Inflammatory macrophage (primary cell): ENCODE measurements at regions not wholly inside any gene's neighbourhood (a gene's known extent, or its start where the extent isn't known, plus 50 kb on each side); places are given as distances from the start of the nearest gene placed in this dataset.

Experiments
- DNase-seq, 2 donors: peaks; one replicate each; pipeline ENCODE4 v3.0.0-alpha.2; 2020 to 2022

DNA sequence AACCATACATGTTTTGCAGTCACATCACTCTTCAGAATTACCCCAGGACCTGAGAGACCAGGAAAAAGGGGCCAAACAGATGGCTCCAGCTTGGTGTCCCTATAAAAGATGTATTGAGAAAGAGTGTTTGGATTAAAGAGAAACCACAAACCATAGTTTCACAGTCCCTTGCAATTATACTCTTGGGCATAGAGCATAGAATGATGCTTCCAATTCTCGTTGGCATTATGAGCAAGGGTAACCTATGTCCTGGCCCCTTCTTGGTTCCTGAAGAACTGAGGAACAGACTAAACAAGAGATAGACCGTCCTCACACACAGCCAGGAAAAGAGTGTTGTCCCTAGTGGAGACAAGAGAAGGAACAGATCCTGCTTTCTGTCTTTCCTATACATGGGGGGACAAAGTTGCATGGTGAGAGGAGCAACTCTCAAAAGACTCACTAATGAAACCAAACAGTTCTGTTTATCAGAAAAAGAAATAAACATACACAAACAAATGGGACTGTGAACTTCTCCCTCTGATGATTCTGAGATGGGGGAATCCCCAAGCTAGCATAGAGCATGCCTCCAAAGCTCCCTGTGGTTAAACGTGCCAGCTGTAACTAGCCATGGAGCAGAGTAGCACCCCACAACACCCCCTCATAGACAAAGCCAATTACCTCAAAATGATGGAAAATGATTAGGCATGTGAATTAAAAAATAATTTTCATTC, 908.6 kb downstream of the NTRK3 start:
- no peak for DNase-seq

- no peak for DNase-seq
Observed at GRCh38 chr15:87345961-87346360, 910.6 kb downstream of the NTRK3 start.

GRCh38 chr15:87343966-87344365, 912.6 kb downstream of the NTRK3 start:
- DNase-seq: no peak

DNA sequence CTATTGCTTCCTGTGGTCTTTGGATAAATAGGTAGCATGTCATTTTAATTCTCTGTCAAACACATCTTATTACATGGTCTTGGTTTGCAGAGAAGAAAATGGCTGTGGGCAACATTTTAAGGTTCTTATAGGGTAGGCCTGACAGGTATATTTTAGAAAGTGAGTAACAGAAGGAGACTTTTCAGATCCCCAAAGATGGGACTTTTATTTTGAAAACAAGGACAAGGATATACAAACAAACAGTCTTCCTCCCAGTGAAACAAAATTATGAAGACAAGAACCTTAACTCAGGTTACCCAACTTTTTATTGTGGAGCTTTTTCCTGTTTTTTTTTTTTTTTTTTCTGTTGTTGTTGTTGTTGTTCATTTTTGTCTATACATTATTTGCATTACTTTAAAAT, 916.2 kb downstream of the NTRK3 start:
- DNase-seq: no peak

DNA sequence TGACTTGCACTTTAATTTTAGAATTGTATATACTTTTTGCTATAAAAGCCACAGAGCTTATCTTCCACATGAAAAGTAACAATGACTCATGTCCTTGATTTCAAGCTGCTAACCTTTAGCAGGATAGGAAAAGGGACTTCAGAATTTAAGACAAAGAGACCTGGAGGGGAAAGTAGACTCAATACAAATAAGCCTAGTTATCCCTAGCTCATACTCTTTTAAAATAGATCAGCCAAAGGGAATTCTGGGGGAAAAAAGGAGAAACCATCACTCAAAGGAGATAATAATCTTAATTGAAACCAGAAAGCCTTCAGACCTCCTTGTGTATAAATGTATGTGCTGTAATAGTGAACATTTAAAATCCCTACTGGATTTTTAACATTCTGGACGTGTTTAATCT, 930.3 kb downstream of the NTRK3 start:
- no peak for DNase-seq

GRCh38 chr15:87322870-87323269, 933.7 kb downstream of the NTRK3 start:
- DNase-seq: no peak

- DNase-seq: no peak
Observed at GRCh38 chr15:87322265-87322664, 934.3 kb downstream of the NTRK3 start.

DNA sequence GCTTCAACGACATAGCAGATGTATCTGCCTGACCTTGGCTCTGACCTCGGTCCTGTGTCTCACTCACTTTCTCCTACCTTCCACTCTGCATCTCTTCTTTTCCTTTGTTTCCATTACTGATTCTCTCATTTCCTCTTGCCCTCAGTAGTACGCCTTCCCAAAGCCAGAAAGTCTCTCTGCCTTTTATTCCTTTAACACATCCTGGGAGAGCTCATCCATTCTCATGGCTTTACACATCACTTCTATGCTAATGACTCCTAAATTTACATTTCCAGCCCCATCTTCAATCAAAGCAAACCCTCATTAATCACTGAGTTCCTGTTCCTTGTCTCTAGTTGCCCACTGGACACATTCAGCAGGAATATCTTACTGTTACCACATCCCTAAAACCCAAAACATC, 938.6 kb downstream of the NTRK3 start:
- DNase-seq: no peak

GRCh38 chr15:87312221-87312620, 944.3 kb downstream of the NTRK3 start:
- no peak for DNase-seq

GRCh38 chr15:87300146-87300545, 956.4 kb downstream of the NTRK3 start:
- no peak for DNase-seq

DNA sequence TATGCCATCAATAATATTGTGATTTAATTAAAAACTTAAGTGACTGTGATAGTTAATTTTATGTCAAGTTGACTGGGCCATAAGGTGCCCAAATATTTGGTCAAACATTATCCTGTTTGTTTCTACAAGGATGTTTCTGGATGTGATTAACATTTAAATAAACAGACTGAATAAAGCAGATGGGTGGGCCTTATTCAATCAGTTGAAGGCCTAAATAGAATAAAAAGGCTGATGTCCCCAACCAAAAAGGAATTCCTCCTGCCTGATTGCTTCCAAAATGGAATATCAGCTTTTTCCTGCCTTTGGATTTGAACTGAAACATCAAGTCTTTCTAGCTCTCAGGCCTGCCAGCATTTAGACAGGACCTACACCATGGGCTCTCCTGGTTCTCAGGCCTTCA, 961.7 kb downstream of the NTRK3 start:
- no peak for DNase-seq

DNA sequence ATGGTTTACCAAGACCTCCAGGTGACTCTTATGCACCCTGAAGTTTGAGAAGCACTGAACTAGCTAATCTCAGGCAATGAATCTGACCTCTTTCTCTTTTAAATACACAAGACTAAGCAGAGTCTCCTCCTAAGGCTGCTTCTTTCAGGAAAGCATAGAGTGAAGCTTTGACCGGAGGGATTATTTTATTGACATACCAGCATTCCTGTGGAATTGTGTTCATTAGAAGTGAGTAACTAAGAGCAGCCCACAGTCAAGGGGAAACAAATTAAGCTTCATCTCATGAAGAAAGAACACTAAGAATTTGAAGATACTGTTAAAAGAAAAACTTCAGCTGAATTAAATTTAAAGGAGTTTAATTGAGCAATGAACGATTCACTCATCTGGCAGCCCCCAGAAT, 963.5 kb downstream of the NTRK3 start:
- DNase-seq: no peak

DNA sequence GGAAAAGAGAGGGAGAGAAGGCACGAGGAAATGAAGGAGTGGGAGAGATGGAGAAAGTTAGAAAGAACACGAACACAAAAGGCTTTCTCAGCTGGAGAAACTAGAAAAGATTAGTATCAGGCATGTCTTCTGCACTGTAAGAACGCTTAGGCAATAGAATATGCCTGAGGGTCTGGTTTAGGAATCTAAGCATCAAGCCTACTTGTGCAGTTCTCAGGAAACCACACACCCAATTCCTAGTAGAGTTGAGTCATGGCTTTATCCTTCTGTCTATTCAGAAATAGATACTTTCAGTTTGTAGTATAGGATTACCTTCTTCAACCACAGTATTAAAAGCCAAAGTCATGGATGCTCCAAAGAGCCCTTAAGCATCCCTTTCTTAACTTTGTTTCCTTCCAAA, 969.4 kb downstream of the NTRK3 start:
- DNase-seq: no peak

GRCh38 chr15:87269566-87269965, 987.0 kb downstream of the NTRK3 start:
- no peak for DNase-seq

- no peak for DNase-seq
Observed at GRCh38 chr15:87268675-87269074, 987.9 kb downstream of the NTRK3 start.

DNA sequence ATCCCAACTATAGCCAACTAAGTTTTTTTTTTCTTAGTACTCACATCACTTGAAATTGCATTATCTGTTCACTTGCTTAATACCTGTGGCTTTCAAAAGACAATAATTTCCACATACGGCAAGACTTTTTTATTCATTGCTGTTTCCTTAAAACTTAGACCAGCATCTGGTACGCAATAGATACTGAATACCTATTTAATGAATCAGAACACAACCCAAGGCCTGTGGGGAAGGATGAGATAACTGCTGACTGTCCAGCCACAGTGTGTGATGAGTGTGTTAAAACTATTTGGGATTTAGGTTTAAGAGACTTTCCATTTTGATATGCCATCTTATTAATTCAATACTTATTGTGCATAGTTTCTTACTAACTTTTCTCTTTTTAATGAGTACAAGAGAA, 988.7 kb downstream of the NTRK3 start:
- DNase-seq: no peak

GRCh38 chr15:87263871-87264270, 992.7 kb downstream of the NTRK3 start:
- no peak for DNase-seq

DNA sequence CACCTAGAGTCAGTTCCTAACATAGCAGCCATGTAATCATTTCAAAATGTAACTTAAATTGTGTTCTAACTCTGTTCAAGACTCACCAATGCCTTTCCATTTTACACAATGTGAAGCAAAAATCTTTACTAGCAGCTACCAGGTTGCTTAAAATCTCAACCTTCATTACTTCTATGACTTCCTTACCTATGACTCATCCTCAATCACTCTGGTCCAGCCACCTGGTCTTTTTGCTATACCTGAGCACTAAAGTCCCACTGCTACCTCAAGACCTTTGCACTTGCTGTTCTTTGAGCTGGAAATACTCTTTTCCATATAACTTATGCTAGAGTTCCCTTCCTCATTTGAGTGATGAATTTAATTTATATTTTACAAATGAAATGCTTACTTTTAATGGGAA, 993.2 kb downstream of the NTRK3 start:
- DNase-seq: no peak

GRCh38 chr15:87245592-87245991, 1010.9 kb downstream of the NTRK3 start:
- DNase-seq: no peak

- DNase-seq: no peak
Observed at GRCh38 chr15:87243474-87243873, 1013.1 kb downstream of the NTRK3 start.

DNA sequence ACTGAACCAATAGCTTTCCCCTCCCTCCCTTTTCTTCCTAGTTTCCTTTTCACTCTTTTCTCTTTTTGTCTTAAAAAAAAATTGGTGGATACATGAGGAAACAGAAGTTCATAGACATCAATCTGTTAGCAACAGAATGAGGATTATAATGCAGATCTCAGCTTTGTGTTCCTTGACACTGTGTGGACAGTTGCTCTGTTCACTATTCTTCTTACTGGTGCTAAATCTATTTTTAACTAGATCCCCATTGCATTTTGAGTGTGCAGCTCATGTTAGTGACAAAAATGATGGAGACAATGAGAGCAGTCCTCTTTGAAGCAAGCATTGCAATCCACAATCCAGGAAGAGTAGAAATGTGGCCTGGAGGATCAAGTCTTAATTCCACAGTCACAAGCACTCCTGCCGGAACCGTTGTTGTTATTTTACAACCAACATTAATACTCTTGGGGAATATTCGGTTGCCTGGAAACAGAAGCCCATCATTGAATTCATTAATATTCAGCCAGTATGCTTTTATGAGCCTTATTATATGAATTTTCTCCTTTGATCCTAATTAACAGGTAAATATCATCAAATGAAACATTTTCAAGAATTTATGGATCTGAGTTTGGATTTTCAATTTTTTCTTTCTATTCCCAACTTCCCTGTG, 1016.8 kb downstream of the NTRK3 start:
- DNase-seq: no peak

GRCh38 chr15:87238451-87239068, 1018.0 kb downstream of the NTRK3 start:
- no peak for DNase-seq

DNA sequence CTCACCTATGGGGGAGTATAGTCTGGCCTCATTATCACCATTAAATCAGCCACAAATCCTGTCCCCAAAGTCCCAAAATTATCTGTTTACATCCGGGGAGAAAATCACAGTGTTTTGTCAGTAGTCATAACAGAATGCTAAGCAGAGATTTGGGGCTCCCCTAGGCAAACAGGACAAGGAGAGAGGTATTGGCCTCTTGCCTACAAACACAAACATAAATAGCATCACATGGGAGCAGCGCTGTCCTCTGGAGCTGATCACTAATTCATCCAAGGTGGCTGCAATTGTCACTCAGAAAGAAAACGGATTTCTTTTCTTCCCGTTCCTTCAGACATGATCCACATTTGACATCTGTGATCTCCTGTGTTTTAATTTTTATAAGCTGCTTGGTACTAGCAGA, 1028.1 kb downstream of the NTRK3 start:
- DNase-seq: no peak

DNA sequence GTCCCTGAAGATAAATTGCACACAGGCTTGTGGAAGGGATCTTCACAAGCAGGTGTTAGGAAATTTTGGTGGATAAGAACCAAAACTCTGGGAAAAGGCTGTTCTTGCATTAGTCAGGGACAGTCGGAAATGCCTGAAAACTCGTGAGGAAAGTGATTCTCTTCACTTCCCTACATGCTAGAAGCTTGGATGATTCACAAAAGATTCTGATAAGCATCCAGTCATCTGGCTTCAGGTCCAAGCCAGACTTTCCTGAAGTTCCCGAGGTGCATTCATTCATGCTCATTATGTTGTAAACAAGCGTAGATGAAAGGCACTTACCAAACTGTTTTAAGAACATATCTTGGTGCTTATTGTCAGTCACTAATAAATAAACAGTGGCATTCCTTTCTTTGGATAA, 1028.7 kb downstream of the NTRK3 start:
- DNase-seq: no peak
